Psoas muscle (tissue), 7 donors: ENCODE measurements at regions not wholly inside any gene's neighbourhood (a gene's known extent, or its start where the extent isn't known, plus 50 kb on each side); places are given as distances from the start of the nearest gene placed in this dataset.

Source experiments
- ATAC-seq, 4 donors: fragments of 200-7000 bp; cut with Tn5 transposase; one replicate each; pipeline ENCODE4 v1.9.1; 2020; ENCODE audit warnings: moderate library complexity in 3 of 4, mild to moderate bottlenecking in 2 of 4
- DNase-seq, 2 donors: peaks; one replicate each; pipeline ENCODE4 v3.0.0-alpha.2; 2020
- H3K27ac ChIP-seq: fragments of 200-600 bp; one replicate; pipeline ENCODE4 v1.8.0; 2022
- H3K27me3 ChIP-seq, 3 donors: fragments of 200-600 bp in 1 of 3; one replicate each; pipeline versions ENCODE4 v1.6.1 to v1.8.0; 2013 to 2022; ENCODE audit warnings: low read length in 2 of 3, mild to moderate bottlenecking in 2 of 3, moderate library complexity in 1 of 3; ENCODE audit not compliant: insufficient read depth in 3 of 3
- H3K36me3 ChIP-seq, 2 donors: fragments of 200-600 bp in 1 of 2; one replicate each; pipeline versions ENCODE4 v1.6.1 to v1.8.0; 2013 to 2022; ENCODE audit warnings: low read depth in 1 of 2, mild to moderate bottlenecking in 1 of 2, moderate library complexity in 1 of 2; ENCODE audit not compliant: insufficient read depth in 1 of 2
- H3K4me1 ChIP-seq: fragments of 200-600 bp; one replicate; pipeline ENCODE4 v1.8.0; 2022
- H3K4me3 ChIP-seq: fragments of 200-600 bp; one replicate; pipeline ENCODE4 v1.8.0; 2022; ENCODE audit warnings: mild to moderate bottlenecking
- H3K9me3 ChIP-seq: fragments of 200-600 bp; one replicate; pipeline ENCODE4 v1.8.0; 2022
- whole genome bisulfite sequencing, 3 donors: extraction: QIAGEN DNeasy Blood & Tissue Kit; methylation state at CpG; one replicate each; pipeline versions ENCODE4 v1.1.6 to v1.1.7; 2013; 5-methylcytosine and 5-hydroxymethylcytosine counted together
- intact Hi-C, 2 donors: fragments of 100-400 bp; cut with DNase I; formaldehyde crosslinking; loops; one replicate each; pipeline versions ENCODE4 v1.11.0 to v1.14.2; 2022
- TF ChIP-seq, protein P1 (sequence below): fragments of 200-600 bp; IDR thresholded peaks from one replicate; pipeline ENCODE4 v1.8.0; 2022; ENCODE audit warnings: antibody characterized with exemption
- donor health status: healthy with polysubstance abuse.
- donor health status: DM: no; HTN: no; CAD: no; lungs with moderate emphysema.
- donor health status: Bipolar disorder and iron deficiency.
- donor health status: healthy.
- donor health status: DM: yes; HTN: yes; CAD: no.
- donor health status: DM: no; HTN: no; CAD: no.
- donor health status: DM: yes; HTN: yes; CAD: no.

GRCh38 chr3:16802389-16802788 lies 82.4 kb upstream of the PLCL2 start:
- H3K36me3 ChIP-seq = no peaks in the 10 kb centered on the region
- WGBS, 3 donors = 74 to 80% (median 76%) methylated on average over 3 of the region's 3 CpGs
- H3K27ac ChIP-seq = no peak overlapping the region
- DNase-seq = no peak
- intact Hi-C loops = no loop called here
- H3K4me3 ChIP-seq = no peak overlapping the region
- no peaks in the 10 kb centered on the region for H3K27me3 ChIP-seq
- H3K9me3 ChIP-seq = no peaks in the 10 kb centered on the region
- no peak for ATAC-seq
- H3K4me1 ChIP-seq = peaks cover 13% of the 10 kb centered on the region
- TF ChIP-seq, protein P1, sequence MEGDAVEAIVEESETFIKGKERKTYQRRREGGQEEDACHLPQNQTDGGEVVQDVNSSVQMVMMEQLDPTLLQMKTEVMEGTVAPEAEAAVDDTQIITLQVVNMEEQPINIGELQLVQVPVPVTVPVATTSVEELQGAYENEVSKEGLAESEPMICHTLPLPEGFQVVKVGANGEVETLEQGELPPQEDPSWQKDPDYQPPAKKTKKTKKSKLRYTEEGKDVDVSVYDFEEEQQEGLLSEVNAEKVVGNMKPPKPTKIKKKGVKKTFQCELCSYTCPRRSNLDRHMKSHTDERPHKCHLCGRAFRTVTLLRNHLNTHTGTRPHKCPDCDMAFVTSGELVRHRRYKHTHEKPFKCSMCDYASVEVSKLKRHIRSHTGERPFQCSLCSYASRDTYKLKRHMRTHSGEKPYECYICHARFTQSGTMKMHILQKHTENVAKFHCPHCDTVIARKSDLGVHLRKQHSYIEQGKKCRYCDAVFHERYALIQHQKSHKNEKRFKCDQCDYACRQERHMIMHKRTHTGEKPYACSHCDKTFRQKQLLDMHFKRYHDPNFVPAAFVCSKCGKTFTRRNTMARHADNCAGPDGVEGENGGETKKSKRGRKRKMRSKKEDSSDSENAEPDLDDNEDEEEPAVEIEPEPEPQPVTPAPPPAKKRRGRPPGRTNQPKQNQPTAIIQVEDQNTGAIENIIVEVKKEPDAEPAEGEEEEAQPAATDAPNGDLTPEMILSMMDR = no peak

- Histone ChIP-seq H3K36me3 (no peaks in the 10 kb centered on the region), H3K9me3 (no peaks in the 10 kb centered on the region), H3K27me3 (no peaks in the 10 kb centered on the region), H3K4me1 (peaks cover 13% of the 10 kb centered on the region), H3K4me3 (no peak overlapping the region), H3K27ac (no peak overlapping the region)
- WGBS, 3 donors = 96 to 100% (median 97%) methylated on average over 4 of the region's 4 CpGs
- DNase-seq (no peak), ATAC-seq (no peak)
- TF ChIP-seq, protein P1 = no peak
- intact Hi-C loops = no loop called here
Measured at GRCh38 chr3:16803019-16803418, 81.7 kb upstream of the PLCL2 start.

DNA sequence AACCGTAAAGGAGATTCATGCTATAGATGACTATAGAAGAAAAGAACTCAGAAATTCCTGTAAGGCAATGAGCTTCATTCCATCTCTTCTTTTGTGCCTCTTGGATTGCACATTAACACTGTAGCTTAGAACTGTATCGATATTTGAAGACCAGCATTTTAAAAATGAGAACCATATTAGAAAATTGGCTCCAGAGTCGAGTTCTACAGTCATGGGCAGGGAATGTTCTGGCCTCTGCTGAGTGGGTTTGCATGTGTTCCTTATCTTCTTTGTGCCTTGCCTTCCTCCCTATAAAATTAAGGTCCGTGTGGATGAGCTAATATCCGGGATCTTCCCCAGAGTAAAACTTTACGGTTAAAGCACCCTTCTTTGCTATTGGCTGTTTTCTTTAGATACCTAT lies 77.4 kb upstream of the PLCL2 start:
- Histone ChIP-seq H3K9me3 (no peaks in the 10 kb centered on the region), H3K27ac (no peak overlapping the region), H3K36me3 (no peaks in the 10 kb centered on the region), H3K4me3 (no peak overlapping the region), H3K27me3 (no peaks in the 10 kb centered on the region), H3K4me1 (peaks cover 6% of the 10 kb centered on the region)
- TF ChIP-seq, protein P1 = no peak
- intact Hi-C loops = loop anchor here in 1 of 2 donors (5.0 kb wide), 1 partner anchor 35 kb away; no protein-coding TSS in a partner anchor
- no peak for DNase-seq
- peak in 2 of 4 donors; percentile 44 to 61 for ATAC-seq
- 52 to 71% (median 66%) methylated on average over 6 of the region's 6 CpGs for WGBS, 3 donors

DNA sequence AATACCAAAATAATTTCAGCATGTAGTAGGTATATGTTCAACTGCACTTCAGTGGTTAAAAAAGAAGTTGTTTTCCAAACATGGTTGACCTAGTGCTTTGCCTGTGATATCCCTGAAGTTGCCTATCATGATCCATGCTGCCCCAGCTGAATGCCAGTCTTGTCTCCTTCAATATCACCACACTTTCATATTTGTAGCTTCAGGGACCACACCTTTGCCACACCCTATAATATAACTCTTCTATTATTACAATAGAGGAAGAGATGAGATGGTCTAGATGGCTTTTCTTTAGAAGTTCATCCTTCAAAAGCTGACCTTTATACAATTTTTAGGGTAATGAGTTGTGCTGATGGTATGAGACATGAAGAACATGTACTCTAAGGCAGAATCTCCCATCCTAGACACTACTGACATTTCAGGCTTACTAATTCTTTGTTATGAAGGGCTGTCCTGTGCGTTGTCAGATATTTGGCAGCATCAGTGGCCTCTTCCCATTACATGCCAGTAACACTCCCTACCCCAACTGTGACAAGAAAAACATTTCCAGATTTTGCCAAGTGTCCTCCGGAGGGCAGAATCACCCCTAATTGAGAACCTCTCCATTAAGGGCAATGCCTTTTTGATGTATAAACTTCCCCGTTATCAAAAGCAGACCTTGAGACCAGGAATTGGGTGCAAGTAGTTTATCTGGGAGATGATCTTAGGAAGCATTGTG lies 76.2 kb upstream of the PLCL2 start:
- ATAC-seq (peak in 3 of 4 donors; percentile 60 to 81 (median 80)), DNase-seq (no peak)
- WGBS, 3 donors = 29 to 46% (median 30%) methylated on average over 3 of the region's 3 CpGs
- TF ChIP-seq, protein P1 = no peak
- Histone ChIP-seq H3K4me1 (peaks cover 6% of the 10 kb centered on the region), H3K27ac (no peak overlapping the region), H3K4me3 (no peak overlapping the region), H3K9me3 (no peaks in the 10 kb centered on the region), H3K27me3 (no peaks in the 10 kb centered on the region), H3K36me3 (no peaks in the 10 kb centered on the region)
- intact Hi-C loops = loop anchor here in 1 of 2 donors (5.0 kb wide), 1 partner anchor 36 kb away; no protein-coding TSS in a partner anchor

- DNase-seq = no peak
- Histone ChIP-seq H3K27ac (no peak overlapping the region), H3K9me3 (no peaks in the 10 kb centered on the region), H3K4me1 (peaks cover 6% of the 10 kb centered on the region), H3K4me3 (no peak overlapping the region), H3K36me3 (no peaks in the 10 kb centered on the region), H3K27me3 (no peaks in the 10 kb centered on the region)
- TF ChIP-seq, protein P1 = no peak
- intact Hi-C loops = loop anchor here in 1 of 2 donors (5.0 kb wide), 1 partner anchor 37 kb away; no protein-coding TSS in a partner anchor
- WGBS, 3 donors = 78 to 83% (median 79%) methylated on average over 4 of the region's 4 CpGs
- ATAC-seq = no peak
Measured at GRCh38 chr3:16809482-16809881, 75.3 kb upstream of the PLCL2 start.
